ENCODE measurements at regions not wholly inside any gene's neighbourhood (a gene's known extent, or its start where the extent isn't known, plus 50 kb on each side); places are given as distances from the start of the nearest gene placed in this dataset.
"Not testable (repeated sequence)": the region's sequence is repeated elsewhere in the genome, so short reads cannot be mapped to it uniquely, and the experiment has no call there.

GRCh38 chr20:48368580-48369021 is 459.2 kb downstream of the PREX1 start:
- DNase-seq (ENCODE audit: low spot score in 2 of 2); FAIRE-seq: not testable (repeated sequence)

- DNase-seq (ENCODE audit: low spot score in 2 of 2); FAIRE-seq: not testable (repeated sequence)
Measured at GRCh38 chr20:48367541-48368358, 460.0 kb downstream of the PREX1 start.

- DNase-seq (ENCODE audit: low spot score in 2 of 2), result no peak
Measured at GRCh38 chr20:48366230-48366629, 461.6 kb downstream of the PREX1 start.

GRCh38 chr20:48364688-48365421 is 462.9 kb downstream of the PREX1 start:
- FAIRE-seq (no peak), DNase-seq (ENCODE audit: low spot score in 2 of 2) (no peak)

More at GRCh38 chr20:48366230-48366629, 461.6 kb downstream of the PREX1 start:
- no peak for FAIRE-seq

- no peak for FAIRE-seq
- no peak for DNase-seq (ENCODE audit: low spot score in 2 of 2)
Measured at GRCh38 chr20:48364055-48364454, 463.7 kb downstream of the PREX1 start.

- FAIRE-seq, result no peak
- DNase-seq (ENCODE audit: low spot score in 2 of 2), result no peak
Measured at GRCh38 chr20:48360342-48360975, 467.3 kb downstream of the PREX1 start.

- FAIRE-seq (no peak), DNase-seq (ENCODE audit: low spot score in 2 of 2) (no peak)
Measured at GRCh38 chr20:48359692-48360341, 468.0 kb downstream of the PREX1 start.

- FAIRE-seq; DNase-seq (ENCODE audit: low spot score in 2 of 2): not testable (repeated sequence)
Measured at GRCh38 chr20:48359055-48359390, 468.8 kb downstream of the PREX1 start.

- FAIRE-seq, result no peak
- DNase-seq (ENCODE audit: low spot score in 2 of 2), result no peak
Measured at GRCh38 chr20:48358176-48359054, 469.4 kb downstream of the PREX1 start.

- DNase-seq (ENCODE audit: low spot score in 2 of 2) (no peak), FAIRE-seq (no peak)
Measured at GRCh38 chr20:48357714-48358113, 470.1 kb downstream of the PREX1 start.

GRCh38 chr20:48354903-48355302 is 472.9 kb downstream of the PREX1 start:
- FAIRE-seq, result no peak
- DNase-seq (ENCODE audit: low spot score in 2 of 2), result no peak

- FAIRE-seq, result no peak
- no peak for DNase-seq (ENCODE audit: low spot score in 2 of 2)
Measured at GRCh38 chr20:48354320-48354876, 473.4 kb downstream of the PREX1 start.

GRCh38 chr20:48352628-48353027 is 475.2 kb downstream of the PREX1 start:
- FAIRE-seq (no peak), DNase-seq (ENCODE audit: low spot score in 2 of 2) (no peak)

- no peak for FAIRE-seq
Measured at GRCh38 chr20:48352042-48352441, 475.8 kb downstream of the PREX1 start.

GRCh38 chr20:48350313-48350988 is 477.3 kb downstream of the PREX1 start:
- no peak for FAIRE-seq
- no peak for DNase-seq (ENCODE audit: low spot score in 2 of 2)

More at GRCh38 chr20:48352042-48352441, 475.8 kb downstream of the PREX1 start:
- no peak for DNase-seq (ENCODE audit: low spot score in 2 of 2)

GRCh38 chr20:48349656-48350055 is 478.1 kb downstream of the PREX1 start:
- FAIRE-seq, result no peak
- DNase-seq (ENCODE audit: low spot score in 2 of 2), result no peak

GRCh38 chr20:48348022-48348421 is 479.8 kb downstream of the PREX1 start:
- FAIRE-seq (no peak), DNase-seq (ENCODE audit: low spot score in 2 of 2) (no peak)

- DNase-seq (ENCODE audit: low spot score in 2 of 2), result peak in 1 of 2 donors; percentile 34
- FAIRE-seq, result no peak
Measured at GRCh38 chr20:48342822-48343513, 484.8 kb downstream of the PREX1 start.

Measured in frontal cortex (tissue), 3 donors.